ENCODE measurements at regions not wholly inside any gene's neighbourhood (a gene's known extent, or its start where the extent isn't known, plus 50 kb on each side); places are given as distances from the start of the nearest gene placed in this dataset.

DNA sequence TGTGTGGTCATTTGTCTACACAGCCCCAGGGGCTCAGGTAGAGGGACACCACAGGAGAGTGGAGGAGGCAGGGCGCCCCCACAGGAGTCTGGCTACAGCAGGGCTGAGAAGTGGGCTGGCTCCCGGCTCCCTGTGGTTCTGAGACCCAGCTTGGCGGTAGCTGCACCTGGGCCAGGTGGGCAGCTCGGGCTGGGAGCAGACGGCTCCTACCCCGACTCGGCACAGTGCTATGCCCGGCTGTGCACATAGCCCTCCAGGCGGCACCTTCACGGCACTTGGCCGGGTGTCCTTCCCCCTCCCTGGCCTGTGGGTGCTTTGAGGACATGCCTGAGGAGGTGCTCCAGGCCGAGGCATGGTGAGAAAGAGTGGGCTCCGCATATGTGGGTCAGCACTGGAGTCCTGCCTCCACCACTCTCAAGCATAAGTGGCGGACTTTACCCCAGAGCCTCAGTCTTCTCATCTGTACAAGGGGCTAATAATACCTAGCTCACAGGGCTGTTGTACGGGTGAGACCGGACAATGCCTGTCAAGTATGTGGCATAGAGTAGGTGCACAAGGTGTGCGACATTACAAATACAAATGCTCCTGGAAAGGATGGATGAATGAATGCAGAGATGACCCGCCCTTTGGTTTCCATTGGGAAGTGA, 50.1 kb upstream of the JPH3 start:
- no peak overlapping the region for H3K4me3 ChIP-seq (ENCODE audit: low read length in 3 of 3)
- H3K36me3 ChIP-seq (ENCODE audit: control insufficient read depth in 2 of 3, insufficient read depth in 3 of 3, low read length in 3 of 3), result no peaks in the 10 kb centered on the region
- no peak overlapping the region for H3K27ac ChIP-seq (ENCODE audit: low read depth in 2 of 2, low read length in 2 of 2)
- FAIRE-seq (no peak), DNase-seq (no peak)
- intact Hi-C loops (cut with DNase I), result no loop called here
- no peaks in the 10 kb centered on the region for H3K9me3 ChIP-seq (ENCODE audit: control insufficient read depth in 2 of 3, insufficient read depth in 1 of 3, low read length in 3 of 3)
- TF ChIP-seq, protein P1, sequence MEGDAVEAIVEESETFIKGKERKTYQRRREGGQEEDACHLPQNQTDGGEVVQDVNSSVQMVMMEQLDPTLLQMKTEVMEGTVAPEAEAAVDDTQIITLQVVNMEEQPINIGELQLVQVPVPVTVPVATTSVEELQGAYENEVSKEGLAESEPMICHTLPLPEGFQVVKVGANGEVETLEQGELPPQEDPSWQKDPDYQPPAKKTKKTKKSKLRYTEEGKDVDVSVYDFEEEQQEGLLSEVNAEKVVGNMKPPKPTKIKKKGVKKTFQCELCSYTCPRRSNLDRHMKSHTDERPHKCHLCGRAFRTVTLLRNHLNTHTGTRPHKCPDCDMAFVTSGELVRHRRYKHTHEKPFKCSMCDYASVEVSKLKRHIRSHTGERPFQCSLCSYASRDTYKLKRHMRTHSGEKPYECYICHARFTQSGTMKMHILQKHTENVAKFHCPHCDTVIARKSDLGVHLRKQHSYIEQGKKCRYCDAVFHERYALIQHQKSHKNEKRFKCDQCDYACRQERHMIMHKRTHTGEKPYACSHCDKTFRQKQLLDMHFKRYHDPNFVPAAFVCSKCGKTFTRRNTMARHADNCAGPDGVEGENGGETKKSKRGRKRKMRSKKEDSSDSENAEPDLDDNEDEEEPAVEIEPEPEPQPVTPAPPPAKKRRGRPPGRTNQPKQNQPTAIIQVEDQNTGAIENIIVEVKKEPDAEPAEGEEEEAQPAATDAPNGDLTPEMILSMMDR (IDR thresholded peaks at IDR 0.05; ENCODE audit: borderline replicate concordance, extremely low read depth, insufficient read depth), result no peak
- H3K9ac ChIP-seq (ENCODE audit: low read length in 3 of 3), result no peak overlapping the region
- no peaks in the 10 kb centered on the region for H3K27me3 ChIP-seq (ENCODE audit: control insufficient read depth, insufficient read depth, low read length)
- H3K4me1 ChIP-seq (ENCODE audit: control insufficient read depth in 2 of 3, insufficient read depth in 2 of 3, low read depth in 1 of 3, low read length in 3 of 3), result peaks cover 0 to 7% (median 0%) of the 10 kb centered on the region in 3 donors

DNA sequence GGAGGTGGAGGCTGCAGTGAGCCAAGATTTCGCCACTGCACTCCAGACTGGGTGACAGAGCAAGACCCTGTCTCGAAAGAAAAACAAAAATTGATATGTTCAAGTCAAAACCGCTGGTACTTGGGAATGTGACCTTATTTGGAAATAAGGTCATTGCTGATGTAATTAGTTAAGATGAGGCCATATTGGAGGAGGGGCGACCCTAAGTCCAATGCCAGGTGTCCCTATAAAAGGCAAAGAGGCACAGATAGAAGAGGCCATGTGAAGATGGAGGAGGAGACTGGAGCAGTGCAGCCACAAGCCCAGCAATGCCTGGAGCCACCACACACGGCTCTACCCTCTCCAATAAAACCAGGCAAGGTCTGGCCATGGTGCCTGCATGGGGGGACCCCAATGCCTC, 50.8 kb upstream of the JPH3 start:
- TF ChIP-seq, protein P1 (IDR thresholded peaks at IDR 0.05; ENCODE audit: borderline replicate concordance, extremely low read depth, insufficient read depth), result no peak
- DNase-seq (no peak), FAIRE-seq (no peak)
- Histone ChIP-seq H3K9ac (ENCODE audit: low read length in 3 of 3) (no peak overlapping the region), H3K27ac (ENCODE audit: low read depth in 2 of 2, low read length in 2 of 2) (no peak overlapping the region), H3K27me3 (ENCODE audit: control insufficient read depth, insufficient read depth, low read length) (no peaks in the 10 kb centered on the region), H3K4me3 (ENCODE audit: low read length in 3 of 3) (no peak overlapping the region), H3K4me1 (ENCODE audit: control insufficient read depth in 2 of 3, insufficient read depth in 2 of 3, low read depth in 1 of 3, low read length in 3 of 3) (peaks cover 0 to 7% (median 0%) of the 10 kb centered on the region in 3 donors), H3K9me3 (ENCODE audit: control insufficient read depth in 2 of 3, insufficient read depth in 1 of 3, low read length in 3 of 3) (no peaks in the 10 kb centered on the region), H3K36me3 (ENCODE audit: control insufficient read depth in 2 of 3, insufficient read depth in 3 of 3, low read length in 3 of 3) (no peaks in the 10 kb centered on the region)
- intact Hi-C loops (cut with DNase I), result no loop called here

DNA sequence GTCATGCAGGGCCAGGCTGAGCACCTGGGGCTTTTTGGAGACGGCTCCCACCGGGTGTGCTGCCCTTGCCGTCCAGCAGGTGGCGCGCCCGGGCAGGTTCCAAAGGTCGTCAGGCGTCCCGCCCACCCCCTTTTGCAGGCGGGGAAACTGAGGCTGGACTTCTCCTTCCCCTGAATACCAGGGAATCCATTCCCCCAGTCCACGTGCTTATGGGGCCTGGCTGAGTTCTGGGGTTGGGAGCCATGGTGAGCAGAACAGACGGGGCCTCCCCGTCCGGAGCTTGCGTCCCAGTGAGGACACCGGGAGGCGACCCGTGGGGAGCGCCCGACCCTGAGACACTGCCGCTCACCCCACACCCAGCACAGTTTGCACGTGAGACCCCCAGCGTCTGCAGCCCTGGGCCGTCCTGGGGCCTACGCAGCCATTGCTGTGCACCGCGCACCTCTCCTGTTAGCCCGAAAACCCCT, 51.8 kb upstream of the JPH3 start:
- no peak for FAIRE-seq

More for the DNA sequence above, 51.8 kb upstream of the JPH3 start:
- intact Hi-C loops (cut with DNase I), result no loop called here
- Histone ChIP-seq H3K27me3 (ENCODE audit: control insufficient read depth, insufficient read depth, low read length) (no peaks in the 10 kb centered on the region), H3K9ac (ENCODE audit: low read length in 3 of 3) (no peak overlapping the region), H3K4me1 (ENCODE audit: control insufficient read depth in 2 of 3, insufficient read depth in 2 of 3, low read depth in 1 of 3, low read length in 3 of 3) (peaks cover 0 to 7% (median 0%) of the 10 kb centered on the region in 3 donors), H3K27ac (ENCODE audit: low read depth in 2 of 2, low read length in 2 of 2) (no peak overlapping the region), H3K36me3 (ENCODE audit: control insufficient read depth in 2 of 3, insufficient read depth in 3 of 3, low read length in 3 of 3) (no peaks in the 10 kb centered on the region), H3K9me3 (ENCODE audit: control insufficient read depth in 2 of 3, insufficient read depth in 1 of 3, low read length in 3 of 3) (peaks cover 0 to 4% (median 0%) of the 10 kb centered on the region in 3 donors), H3K4me3 (ENCODE audit: low read length in 3 of 3) (no peak overlapping the region)
- DNase-seq, result peak in 2 of 5 donors; percentile 32 to 59
- TF ChIP-seq, protein P1 (IDR thresholded peaks at IDR 0.05; ENCODE audit: borderline replicate concordance, extremely low read depth, insufficient read depth), result peak; percentile 73
